ENCODE measurements at regions not wholly inside any gene's neighbourhood (a gene's known extent, or its start where the extent isn't known, plus 50 kb on each side); places are given as distances from the start of the nearest gene placed in this dataset.

GRCh38 chr12:19964549-19964948 is 403.8 kb upstream of the PDE3A start:
- no peak for DNase-seq

GRCh38 chr12:19965196-19966038 is 402.9 kb upstream of the PDE3A start:
- DNase-seq, result no peak

- DNase-seq, result no peak
These were observed 401.3 kb upstream of the PDE3A start for GRCh38 chr12:19967001-19967400.

GRCh38 chr12:19967431-19967830 is 400.9 kb upstream of the PDE3A start:
- no peak for DNase-seq

DNA sequence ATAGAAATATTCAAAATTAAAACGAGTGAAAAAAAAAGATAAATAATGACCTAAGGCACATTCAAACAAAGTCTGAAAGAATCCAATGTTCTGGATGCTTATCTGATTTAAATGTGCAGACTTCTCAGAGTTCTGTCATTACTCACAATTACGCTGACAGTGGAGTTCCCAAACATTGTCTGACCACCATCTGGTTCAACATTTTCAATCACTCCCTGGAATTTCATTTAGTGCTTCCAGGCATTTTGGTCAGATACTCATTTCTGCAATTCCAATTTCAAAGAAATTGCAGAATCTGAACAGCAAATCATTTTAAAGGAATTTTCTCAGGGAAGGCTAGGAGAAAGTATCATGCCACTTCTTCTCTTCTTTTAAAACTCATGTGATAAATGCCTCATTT is 398.2 kb upstream of the PDE3A start:
- no peak for DNase-seq

DNA sequence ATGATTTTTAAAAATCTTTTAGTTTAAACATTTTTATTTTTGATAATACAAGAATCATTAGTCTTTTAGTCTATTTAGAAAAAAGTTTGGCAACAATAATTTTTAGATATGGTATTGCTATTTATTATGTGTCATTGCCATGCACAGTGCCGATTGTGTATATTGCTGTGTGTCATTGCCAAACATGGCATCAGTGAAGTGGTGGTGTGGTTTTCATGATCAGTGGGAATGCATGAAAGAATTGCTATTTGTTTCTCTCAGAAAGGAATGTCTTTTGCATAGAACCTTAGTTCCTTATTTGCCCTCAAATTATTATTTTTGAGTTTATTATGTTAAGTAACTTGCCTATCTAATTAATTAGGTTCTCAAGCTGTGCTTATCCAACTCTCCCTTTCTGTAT is 397.5 kb upstream of the PDE3A start:
- DNase-seq, result no peak

GRCh38 chr12:19971361-19972280 is 396.7 kb upstream of the PDE3A start:
- DNase-seq, result no peak

DNA sequence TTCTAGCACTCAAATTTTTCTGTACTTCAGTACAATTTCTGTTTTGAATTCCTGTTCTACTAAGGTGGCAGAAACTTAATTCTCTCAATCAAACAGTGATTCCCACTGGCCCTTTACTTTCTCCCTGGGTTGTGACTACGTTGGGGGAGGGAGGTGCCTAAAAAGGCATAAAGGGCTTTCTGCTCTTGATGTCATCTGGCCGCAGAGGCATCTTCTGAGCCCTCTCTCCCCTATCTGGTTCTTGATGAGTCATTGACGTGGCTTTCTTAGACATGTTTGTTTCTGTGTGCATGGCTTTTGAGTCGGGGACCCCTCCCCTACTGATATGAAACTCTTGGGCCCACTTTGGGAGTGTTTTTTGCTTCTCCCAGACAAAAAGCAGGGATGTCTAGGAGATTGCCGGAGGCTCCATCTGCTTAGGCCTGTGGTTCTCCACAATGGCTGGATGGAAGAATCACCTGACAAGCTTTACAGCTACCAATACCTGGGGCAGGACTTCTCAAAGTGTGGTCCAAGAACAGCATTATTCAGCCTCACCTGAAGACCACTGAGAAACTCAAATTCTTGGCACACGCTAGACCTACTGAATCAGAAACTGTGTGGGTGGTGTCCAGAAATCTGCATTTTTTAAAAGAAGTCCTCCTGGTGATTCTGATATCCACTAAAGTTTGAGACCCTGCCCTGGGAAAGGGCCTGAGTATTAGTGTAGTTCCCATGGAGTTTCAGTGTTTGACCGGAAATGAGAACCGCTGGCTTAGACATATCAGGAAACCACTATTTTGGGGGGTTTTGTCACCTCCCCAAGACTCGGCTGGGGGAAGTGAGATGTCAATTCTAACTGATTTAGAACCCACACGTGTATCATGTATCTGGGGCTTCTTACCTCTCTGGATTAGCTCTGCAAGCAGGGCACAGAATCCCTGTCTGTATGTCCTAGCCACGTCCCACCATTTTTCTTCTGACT is 395.7 kb upstream of the PDE3A start:
- DNase-seq, result no peak

DNA sequence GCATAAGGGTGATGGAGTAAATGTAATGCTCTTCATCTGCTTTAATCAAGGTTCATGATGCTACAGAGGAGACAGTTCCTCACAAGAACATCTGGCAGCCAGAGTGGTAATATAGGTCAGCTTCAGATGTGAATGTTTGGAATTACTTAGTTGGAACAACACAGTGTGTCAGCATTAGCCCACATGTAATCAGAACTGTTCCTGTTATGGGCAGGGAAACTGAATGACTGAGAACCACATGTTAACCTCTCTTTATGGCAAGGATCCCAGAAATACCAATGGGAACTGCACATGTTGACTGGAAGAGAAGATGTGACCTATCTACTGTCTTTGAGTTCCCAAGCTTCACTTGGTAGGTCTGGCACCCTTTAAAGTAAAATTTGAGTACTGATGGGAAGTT is 390.1 kb upstream of the PDE3A start:
- DNase-seq, result no peak

DNA sequence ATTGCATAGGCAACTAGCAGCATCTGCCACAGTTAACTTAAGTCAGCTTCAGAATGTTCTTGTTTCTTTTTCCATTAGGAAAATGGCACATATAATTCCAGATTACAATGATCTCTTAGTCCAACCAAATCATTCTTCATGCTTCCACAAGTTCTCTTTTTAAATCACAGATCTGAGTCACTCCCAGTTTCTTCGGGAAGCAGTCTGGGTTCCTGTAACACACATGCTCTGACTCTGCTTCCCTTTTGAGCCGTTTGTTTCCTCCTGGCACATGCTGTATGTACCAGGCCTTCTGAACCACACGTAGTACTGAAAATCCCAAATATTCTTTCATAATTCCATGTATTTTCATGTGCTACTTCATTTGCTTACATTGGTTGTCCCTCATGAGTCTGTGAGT is 388.8 kb upstream of the PDE3A start:
- DNase-seq, result no peak

DNA sequence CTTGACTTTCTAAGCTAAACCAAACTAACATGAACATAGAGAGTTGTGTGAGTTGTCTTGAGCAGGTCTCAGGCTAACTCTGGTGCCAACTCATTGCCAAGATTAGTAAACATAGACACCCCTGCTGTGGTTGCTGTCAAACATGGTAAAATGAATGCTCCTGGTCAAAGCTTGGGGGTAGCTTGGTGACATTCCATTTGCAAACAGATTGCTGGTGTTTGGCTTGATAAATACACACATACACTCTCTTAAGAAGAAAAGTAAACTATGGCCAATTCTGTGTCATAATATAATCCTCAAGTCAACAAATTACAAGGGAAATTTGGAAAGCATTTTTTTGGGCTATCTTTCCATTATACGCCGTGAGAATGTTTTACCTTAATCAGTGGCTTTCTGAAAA is 386.4 kb upstream of the PDE3A start:
- no peak for DNase-seq

DNA sequence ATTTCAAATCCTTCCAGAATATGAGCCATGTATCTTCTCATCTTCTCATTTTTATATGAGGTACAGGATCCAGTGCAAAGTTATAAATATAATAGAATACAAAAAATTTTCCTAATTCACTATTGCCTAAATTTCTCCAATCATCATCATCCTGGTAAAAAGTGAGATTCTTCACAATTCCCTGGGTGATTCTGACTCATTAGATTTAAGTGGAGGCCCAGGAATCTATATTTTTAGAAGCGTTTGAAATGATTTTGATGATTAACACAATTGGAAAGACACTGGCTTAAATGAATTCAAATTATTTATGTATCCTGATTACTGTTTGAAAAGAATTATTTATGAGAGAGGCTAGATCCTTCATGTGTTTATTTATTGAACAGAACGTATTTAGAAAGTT is 380.3 kb upstream of the PDE3A start:
- DNase-seq, result no peak

DNA sequence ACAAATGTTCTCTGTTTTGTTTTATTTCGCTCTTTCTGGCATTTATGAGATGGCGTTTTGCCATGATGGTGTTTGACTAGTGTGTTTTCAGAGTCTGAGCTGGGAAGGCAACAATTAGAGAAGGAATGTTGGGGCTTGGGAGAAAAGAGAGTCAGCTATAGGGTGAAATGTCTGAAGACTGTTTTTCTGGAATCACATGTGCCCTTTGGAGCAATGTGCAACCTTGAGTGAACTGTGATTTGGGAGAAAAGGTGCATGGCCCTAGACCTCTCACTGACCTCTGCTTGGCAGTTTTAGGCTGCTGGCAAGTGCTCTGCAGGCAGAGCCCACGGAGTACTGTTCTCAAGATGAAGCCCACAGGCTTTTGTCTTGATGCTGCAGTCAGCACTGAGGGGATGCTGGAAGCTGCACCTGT is 379.9 kb upstream of the PDE3A start:
- no peak for DNase-seq

DNA sequence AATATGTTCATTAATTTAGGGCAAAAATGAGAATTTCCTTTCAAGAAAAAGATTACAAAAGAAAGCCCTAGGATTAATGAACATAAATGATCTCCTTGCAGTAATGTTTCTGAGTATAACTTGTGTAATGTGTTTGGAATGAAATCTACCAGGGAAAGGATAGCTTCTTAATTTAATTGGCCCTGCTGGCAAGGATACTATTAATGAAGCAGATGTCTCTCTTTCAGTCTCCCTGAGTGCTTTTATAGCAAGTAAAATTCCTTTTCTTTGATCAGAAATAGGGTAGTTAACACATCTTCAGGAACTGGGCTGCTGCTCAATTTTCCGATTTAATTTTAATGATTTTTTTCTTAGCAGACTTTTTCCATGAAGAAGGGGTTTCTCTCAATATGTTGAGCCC is 379.4 kb upstream of the PDE3A start:
- no peak for DNase-seq

DNA sequence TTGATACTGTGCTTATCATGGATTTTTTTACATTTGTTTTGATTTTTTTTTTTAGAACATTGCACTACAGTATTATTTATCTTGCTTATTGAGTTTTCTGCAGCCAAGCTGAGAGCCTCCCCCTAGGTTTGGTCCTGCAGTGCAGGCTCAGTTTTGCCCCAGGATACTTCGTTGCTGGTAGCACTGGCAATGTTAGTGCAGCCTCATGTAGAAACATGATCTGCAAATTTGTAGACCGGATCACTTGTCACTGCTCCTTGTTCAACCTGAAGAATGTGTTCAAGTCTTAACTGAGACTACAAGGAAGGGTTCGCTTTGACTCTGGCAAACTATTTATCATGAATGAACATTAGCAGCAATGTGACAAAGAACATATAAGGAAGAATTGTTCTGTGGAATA is 377.2 kb upstream of the PDE3A start:
- DNase-seq, result no peak

GRCh38 chr12:19992311-19992710 is 376.0 kb upstream of the PDE3A start:
- DNase-seq, result no peak

- no peak for DNase-seq
These were observed 373.4 kb upstream of the PDE3A start for GRCh38 chr12:19994968-19995367.

DNA sequence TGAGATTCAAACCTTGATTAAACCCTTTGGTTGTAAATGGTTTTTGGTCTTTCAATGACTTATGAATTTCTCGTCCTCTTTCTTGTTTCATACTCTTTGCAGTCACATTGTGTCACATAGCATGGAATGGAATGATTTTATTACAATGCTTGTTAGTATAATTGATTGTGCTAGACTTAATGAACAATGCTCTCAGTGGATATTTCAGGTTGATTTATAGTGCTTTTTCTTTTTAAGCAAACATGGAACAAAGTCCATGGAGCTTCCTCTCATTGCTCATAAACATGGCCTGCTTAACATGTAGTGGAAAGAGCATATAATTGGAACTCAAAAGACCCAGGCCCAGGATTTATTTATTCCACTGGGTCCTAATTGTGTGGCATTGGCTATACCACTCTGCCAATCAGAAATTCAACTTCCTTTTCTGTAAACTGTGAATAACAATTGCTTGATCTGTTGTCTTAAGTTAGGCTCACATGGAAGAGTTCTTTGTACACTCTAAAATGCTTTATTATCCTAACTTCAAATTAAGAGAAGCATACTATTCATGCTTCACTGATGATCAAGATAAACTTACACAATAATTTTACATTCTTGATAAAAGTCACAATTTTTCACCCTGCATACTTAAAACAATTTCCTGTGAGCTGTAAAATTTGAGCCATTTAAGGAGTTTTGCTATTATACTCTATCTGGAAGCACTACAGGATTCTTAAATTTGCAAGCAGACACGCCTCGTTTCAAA is 370.5 kb upstream of the PDE3A start:
- DNase-seq, result no peak

DNA sequence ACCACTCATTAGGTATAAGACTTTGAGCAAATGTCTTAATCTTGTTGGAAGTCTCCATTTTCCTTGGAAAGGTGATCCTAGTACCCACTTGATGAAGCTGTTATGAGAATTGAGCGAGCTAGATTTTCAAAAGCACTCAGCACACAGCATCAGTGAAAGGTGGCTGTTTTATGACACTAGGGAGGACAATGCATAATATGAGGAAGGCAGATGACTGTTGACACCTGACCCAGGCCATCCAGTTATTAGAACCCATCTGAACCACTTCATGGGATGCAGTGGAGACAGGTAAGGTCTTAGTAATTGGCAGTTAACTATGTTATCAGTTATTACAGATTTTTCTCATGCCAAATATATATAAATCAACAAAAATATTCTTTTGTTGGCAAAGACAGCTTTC is 369.9 kb upstream of the PDE3A start:
- no peak for DNase-seq

- DNase-seq, result no peak
These were observed 369.2 kb upstream of the PDE3A start for GRCh38 chr12:19998961-19999804.

DNA sequence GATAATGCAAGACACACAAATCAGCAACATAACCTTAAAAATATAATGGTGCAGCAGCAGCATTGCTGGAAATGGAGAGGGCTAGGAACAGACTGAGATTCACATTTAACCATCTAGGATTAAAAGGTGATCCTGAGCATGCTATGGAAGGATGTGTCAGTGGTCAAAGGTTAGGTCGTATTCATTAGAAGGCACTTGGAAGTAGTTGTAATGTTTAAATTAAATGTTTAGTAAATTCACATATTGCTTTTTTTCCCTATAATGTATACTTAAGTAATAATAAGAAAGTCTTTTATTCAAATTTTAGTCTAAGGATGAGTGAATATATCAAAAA is 368.6 kb upstream of the PDE3A start:
- DNase-seq, result no peak

All from NCI-H526 treated with DMSO at 0.1 percent for 48 hours (cell line).